HT1080 (cell line): ENCODE measurements at regions not wholly inside any gene's neighbourhood (a gene's known extent, or its start where the extent isn't known, plus 50 kb on each side); places are given as distances from the start of the nearest gene placed in this dataset.
"Not testable (repeated sequence)": the region's sequence is repeated elsewhere in the genome, so short reads cannot be mapped to it uniquely, and the experiment has no call there.

ENCODE experiments used
- DNase-seq: peaks from one replicate; pipeline ENCODE4 v3.0.0-alpha.2; 2015; ENCODE audit warnings: low read depth

DNA sequence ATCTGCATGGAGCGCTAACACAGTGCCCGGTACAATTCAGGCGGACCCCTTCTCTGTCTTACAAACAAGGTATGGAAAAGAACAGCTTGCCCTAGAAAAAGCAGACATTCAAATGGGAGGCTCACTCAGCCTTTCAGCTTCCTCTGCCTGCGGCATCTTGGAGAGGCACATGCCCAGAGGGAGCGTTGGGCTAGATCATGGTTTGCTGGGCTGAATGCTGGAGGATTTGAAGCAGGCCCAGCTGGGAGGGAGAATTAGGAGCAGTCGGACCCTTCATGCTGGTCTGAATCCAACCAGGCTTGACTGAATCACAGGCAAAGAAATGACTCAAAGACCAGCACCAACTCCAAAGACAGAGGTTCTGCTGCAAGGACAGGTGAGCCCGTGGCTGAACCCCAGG is 286.7 kb upstream of the FRG1 start:
- not testable (repeated sequence) for DNase-seq

DNA sequence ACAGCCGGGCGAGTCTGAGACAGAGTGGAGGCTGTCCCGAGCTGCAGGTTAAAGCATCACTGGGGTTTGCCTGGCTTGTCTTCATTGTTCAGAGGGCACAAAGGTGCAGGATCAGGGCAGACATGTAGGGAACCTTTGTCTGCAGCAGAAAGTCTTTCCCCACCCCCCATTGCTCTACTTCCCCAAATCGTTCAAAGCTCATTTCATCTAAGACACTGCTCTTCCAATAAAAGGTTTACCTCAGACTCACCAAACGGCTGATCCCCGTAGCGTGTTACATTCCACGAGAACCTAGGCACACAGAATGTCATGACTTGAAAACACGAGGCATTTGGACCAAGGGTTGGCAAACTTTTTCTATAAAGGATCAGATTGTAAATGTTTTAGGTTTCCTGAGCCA is 286.3 kb upstream of the FRG1 start:
- not testable (repeated sequence) for DNase-seq

DNA sequence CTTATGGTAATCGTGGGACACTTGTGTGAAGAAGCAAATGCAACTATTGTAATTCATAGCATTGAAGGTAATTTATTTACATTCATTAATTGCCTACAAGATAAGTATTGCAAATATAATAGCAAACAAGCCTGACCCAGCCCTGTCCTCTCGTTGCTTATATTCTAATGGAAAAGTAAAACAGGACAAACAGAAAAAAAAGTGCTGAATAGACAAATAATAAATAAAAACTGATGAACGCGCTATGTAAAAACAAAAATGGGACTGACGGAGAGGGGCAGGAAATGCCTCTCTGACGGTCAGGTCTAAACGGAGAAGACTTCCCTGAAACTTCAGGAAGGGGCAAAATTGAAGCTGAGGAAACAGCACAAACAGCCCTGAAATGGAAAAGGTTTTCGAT is 284.9 kb upstream of the FRG1 start:
- DNase-seq, result not testable (repeated sequence)

DNA sequence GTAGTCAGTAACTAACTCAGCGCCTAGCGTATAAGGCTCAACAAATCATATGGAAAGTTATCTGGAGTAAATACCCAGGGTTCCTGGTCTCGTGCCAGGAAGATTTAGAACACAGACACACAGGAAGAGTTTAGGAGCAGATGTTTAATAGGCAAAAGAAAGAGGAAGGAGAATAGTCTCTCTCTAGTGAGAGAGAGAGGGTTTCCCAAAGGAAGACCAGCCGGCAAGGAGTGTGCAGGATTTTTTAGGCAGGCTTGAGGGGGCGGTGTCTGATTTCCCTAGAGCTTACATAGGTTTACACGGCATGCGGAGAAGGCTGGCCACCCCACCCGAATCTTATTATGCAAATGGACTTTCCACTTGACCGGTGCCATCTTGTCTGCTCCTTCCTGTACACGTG is 284.0 kb upstream of the FRG1 start:
- no peak for DNase-seq

DNA sequence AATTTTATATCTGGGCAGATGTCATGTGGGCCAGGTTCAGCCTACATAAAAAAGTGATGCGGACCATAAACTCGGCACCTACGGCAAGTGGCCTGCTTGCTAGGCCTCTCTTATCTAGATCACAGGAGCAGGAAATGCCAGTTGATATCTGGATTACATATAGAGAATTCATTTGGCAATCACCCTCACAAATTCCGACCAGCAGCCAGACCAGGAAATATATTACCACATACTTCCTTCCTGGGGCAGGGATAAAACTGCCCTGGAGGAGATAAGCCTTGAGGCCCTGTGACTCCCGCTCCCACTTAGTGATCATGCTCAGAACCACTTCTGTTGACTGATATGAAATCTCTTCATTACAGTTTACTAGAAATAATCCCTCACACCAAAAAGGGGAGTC is 282.4 kb upstream of the FRG1 start:
- DNase-seq, result not testable (repeated sequence)

DNA sequence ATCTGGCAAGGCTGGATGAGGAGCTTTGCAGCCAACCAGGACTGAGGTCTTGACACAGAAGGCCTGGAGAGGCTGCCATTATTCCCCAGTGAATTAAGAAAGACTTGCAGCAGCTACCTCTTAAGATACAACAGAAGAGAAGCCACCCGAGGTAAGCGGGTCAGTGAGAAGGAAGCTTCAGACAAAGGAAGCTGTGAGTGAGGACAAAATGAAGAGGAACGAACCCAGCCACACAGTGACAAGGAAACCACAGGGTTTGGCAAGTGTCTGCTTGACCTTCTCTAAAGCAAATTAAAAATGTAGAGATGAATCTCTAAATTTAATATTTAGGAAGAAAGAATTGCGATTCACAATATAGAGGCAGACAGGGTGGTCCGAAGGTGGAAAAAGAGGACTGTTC is 281.8 kb upstream of the FRG1 start:
- DNase-seq, result not testable (repeated sequence)

DNA sequence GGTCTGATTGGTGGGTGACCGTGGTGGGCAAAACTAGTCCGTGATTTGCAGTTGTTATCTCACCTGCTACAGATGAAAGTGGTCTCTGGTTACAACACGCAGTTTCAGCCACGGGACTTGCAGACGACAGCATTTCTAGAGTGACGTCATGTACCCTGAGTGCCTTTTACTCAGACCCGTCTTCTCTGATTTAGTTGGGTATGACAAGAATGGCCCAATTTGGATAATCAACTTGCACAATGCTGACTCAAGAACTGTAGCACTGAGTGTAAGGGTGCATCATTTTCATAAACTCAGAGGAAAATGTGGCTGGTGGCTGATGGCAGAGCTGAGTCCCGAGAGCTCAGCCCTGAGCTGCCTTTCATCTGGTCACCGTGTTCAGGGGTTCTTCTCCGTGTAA is 281.4 kb upstream of the FRG1 start:
- no peak for DNase-seq

DNA sequence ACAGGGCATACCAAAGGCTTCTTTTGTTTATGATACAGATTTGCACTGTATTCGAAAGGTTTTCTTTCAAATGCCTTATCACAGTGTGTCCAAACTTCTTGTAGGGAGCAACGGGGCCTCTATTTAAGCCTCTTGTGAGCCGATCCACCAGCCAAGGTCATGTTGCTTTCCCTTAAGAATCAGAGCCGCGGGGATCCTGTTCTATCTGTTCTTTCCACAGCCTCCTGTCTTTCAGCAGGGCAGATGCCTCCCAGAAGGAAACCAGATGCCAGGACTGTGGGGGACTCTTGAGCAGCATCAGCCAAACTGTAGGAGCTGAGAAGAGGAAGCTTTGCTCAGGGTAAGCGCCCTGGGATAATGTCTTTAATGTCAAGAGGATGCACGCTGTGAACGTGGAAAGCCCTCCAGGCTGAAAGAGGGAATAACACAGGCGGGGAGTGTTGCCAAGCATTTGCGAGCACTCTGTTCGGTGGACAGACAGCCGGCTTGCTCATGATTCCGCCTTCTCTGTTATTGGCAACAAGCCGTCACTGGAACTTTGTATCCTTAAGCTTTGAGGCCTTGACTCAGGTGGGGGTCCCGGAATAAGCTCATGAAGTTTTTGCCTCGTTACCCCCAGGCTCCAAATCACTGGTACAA is 279.8 kb upstream of the FRG1 start:
- DNase-seq, result no peak

DNA sequence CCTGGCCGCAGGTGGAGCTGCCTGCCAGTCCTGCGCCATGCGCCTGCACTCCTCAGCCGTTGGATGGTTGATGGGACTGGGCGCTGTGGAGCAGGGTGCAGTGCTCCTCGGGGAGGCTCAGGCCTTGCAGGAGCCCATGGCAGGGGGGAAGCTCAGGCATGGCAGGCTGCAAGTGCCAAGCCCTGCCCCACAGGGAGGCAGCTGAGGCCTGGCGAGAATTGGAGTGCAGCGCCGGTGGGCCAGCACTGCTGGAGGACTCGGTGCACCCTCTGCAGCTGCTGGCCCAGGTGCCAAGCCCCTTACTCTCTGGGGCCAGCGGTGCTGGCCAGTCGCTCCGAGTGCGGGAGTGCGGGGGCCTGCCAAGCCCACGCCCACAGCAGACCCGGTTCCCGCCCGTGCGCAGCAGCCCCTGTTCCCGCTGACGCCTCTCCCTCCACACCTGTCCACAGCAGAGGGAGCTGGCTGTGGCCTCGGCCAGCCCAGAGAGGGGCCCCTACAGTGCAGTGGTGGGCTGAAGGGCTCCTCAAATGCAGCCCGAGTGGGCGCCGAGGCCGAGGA is 275.9 kb upstream of the FRG1 start:
- no peak for DNase-seq

DNA sequence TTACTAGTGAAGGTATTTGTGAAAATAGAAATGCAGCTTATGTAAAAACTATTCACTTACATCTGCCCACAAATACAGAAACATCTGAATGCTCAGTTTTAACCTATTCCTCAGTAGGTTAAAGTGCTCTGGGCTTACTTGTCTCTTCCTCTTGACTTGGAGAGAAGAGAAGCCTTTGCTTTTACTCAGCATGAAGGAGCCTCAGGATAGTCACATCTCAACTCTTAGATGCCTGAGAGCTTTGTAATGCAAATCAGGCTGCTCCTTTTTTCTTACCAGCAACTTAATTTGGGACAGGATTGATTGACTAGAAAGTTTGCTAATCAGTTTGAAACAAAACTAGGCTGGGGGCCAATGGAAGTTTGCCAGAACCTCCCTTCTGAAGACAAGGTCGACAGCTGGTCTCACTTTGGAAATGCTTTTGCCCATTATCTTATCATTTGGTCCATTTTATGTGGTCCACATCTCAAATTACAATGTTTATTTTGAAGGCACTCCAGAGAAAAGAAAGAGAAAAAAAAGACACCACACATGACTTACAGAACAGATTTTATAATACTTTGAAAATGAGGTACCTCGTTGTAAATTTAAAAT is 274.9 kb upstream of the FRG1 start:
- DNase-seq, result not testable (repeated sequence)

DNA sequence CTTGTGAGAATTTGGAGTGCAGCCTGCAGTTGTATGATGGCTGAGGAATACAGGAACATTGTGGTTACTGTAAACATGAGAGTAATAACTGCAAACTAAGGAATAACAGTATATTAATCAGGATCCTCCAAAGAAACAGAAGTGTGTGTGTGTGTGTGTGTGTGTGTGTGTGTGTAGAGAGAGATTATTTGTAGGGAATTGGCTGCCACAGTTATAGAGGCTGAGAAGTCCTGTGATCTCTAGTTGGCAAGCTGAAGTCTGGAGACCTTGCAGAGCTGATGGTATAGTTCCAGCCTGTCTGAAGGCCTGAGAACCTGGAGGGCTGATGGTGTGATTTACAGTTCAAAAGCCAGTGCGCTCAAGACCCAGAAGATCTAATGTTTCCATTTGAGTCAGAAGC is 273.3 kb upstream of the FRG1 start:
- not testable (repeated sequence) for DNase-seq

DNA sequence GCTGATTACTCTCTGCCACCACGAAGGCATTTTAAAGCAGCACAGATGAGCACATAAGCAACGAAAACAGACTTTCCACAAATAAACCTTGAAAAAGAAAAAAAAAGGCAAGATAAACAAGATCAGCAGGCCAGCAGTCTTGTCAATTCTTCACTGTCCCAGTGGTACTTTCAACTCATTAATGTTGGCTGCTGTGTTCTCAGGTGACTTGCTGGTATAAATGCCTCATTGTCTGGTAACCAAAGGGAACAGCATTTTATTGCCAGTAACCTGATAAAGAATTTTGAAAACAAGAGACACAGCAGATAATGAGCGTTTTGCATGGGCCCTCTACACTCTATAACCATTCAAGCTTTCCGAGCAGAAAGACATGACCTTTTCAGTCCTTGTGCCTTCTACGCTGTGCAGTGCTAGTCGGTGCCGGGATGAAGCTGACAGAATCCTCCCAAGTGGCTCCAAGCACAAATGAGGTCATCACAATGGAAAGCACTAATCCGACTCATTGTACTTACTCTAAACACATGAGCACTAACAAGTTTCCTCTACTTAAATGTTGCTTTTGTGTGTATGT is 242.9 kb upstream of the FRG1 start:
- DNase-seq, result not testable (repeated sequence)

DNA sequence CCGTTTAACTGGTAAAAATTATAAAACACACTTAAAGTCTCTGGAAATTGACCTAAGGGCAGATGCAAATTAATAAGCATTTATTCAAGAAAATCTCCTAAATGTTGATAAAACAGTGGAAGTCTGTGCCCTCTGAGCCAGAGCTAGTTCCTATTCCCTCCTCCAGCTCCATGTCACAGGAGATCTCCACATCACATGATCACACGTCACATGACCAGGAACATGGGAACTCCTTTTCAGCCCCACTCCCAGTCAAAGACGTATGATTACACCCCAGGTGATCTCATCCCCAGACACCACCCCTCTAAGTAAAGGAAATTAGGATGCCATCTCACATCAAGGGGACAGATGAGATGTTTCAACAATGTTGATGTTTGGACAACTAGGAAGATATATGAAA is 237.7 kb upstream of the FRG1 start:
- DNase-seq, result not testable (repeated sequence)

DNA sequence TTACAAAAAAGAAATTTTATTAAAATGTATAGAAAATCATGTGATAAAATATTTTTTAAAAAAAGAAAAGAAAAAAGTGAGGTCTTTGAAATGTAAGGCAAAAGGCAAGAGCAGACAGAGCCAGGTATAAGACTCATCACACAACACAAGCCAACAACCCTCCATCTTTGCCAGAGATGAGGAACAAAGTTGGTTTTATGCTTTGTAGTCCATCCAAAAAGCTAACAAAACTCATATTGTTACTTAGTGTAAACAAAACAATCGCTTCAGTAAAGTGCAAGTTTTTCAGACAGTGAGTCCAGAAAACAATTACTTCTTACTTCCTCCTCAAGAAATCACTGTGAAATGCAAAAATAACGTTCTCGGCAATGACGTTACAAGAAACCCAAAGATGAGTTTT is 233.9 kb upstream of the FRG1 start:
- DNase-seq, result not testable (repeated sequence)

DNA sequence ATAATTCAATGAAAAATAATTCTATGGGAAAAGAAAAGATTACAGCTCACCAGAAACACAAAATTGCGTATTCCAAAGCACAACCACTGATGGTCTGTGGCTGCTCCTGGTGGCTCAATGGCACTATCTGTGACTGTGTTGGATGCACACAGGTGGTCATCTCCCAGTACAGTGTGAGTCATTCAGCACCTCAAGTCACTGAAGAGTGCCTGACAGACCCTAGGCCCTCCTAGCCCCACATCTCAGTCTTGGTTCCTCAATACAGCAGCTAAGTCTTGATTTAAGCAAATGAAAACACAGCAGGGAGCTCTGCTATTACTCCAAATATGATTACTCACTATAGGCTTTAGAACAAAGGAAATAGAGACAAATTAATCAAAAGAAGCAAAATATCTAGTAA is 233.4 kb upstream of the FRG1 start:
- DNase-seq, result not testable (repeated sequence)

DNA sequence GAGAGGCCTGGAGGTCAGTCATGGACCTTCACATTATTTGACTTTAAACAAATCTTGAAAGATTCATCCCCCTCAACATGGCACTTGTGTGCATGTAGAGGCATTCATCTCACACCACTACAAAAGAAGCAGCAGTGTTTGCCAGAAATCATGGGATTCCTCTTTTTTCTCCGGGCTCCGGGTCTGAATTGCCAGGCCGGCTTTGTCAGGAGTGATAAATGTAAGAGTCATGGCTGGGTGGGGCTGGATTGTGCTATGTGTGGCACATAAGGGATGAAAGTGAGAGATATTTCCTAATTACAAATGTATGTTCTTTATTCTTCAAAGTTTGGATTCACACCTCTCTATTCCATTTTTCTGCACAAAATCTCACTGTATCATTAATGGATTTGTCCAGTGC is 228.7 kb upstream of the FRG1 start:
- not testable (repeated sequence) for DNase-seq

DNA sequence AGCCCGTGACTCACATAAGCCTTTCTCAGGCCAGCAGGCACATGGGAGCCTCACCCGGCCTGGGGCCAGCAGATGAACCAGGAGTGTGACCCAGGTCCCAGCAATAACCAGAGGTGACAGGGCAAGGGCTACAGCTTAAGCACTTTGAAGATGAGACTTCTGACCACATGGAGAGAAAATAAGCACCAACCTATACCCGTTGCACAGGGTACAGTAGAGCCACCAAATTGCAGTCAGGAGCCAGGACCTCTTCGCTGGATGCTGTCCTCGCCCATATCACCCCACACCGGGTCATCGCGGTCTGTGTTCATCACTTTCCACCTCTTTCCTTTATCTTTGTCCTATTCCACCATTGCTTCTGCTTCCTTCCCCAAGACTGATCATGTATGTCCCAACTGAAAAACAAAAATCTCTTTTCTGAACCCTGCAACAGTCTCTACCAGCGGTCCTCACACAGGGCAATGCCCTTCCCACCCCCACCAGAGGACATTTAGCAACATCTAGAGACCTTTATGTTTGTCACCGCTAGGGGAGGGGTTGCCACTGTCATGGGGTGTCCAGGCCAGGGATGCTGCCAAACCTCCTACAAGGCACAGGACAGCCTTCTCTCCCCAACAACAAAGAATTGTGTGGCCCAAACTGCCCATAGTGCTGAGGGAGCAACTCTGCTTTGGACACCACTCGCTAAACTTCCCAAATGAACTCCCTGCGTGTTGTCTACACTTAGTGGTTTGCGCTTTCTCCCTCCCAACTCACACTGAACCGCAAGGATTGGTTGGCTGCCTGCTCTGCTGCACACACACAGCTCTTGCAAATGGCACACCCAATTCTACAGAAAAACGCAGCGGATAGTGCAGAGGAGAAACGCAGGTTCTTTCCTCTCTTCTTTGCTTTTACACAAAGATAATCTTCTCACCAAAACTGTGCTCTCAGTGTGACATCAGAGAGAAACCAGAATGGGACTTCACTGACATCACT is 219.4 kb upstream of the FRG1 start:
- DNase-seq, result peak; percentile 20

DNA sequence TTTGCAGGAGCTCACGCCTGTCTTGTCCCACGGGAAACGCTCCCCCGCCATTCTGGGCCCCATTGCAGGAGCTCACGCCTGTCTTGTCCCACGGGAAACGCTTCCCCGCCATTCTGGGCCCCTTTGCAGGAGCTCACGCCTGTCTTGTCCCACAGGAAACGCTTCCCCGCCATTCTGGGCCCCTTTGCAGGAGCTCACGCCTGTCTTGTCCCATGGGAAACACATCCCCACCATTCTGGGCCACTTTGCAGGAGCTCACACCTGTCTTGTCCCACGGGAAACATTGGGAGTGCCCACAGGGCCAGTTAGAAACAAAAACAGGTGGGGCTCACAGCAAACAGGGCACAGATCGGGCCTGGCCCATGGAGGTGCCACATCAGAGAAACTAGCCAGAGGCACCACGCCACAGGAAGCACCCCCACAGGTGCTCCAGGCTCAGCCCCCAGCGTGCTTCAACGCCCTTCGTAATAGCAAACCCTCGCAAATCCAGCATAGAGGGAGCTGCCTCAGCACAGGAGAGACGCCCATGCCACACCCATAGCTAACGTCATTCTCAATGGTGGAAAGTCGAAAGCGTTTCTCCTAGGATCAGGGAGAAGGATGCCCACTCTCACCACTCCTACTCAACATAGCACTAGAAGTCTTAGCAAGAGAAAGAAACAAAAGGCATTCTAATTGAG is 218.2 kb upstream of the FRG1 start:
- peak; percentile 81 for DNase-seq

DNA sequence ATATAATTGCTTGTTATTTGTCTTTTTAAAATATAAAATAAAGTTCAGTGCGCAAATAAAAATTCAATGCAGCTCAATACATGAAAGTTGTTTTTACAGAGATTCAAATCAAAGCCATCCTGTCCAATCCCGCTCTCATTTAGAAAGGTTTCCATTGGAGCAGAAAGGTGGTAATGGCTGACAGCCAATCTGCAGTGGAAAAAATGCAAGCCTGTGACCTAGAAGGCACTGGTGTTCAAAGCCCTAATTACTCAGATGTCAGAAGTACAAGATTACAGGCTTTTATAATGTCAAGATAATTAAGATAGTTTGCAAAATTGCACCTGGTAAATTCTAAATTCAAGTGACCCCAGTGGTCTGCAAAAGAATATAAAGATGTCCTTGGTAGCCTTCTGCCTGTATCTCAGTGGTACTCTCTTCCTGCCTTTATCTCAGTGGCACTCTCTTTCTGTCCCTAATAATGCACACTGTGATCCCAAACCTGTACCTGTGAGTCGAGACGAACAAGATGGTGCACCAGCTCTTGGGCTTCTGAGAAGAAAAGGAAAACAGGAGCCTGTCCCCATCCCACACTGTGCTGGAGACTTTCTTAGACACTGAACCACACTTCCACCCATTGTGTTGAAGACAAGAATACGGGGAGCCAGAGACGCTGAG is 212.6 kb upstream of the FRG1 start:
- DNase-seq, result not testable (repeated sequence)

DNA sequence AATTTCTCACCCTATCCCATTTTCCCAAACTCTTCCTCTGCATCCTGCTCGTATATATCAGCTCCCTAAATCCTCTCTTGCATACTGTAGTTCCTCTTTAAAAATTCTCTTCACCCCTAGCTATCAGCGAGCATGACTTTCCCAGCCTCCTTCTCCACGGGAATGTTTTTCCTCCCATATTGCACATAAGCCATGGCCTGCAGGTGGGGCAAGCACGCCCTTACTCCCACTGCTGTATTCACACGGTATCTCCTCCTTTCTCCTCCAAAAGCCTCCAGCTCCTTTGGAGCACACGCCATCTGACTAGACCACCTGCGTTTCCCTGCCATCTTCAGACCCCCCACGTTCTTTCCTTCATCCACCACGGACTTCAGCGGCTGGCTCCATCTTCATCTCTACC is 208.7 kb upstream of the FRG1 start:
- DNase-seq, result not testable (repeated sequence)
